GM23338 (cell line): ENCODE measurements at regions not wholly inside any gene's neighbourhood (a gene's known extent, or its start where the extent isn't known, plus 50 kb on each side); places are given as distances from the start of the nearest gene placed in this dataset.

Experiments used
- ATAC-seq: fragments of 200-7000 bp; cut with Tn5 transposase; 3 replicates; pipeline ENCODE4 v1.9.1; 2020
- DNase-seq: peaks from one replicate; pipeline ENCODE4 v3.0.0-alpha.2; 2015; ENCODE audit warnings: low spot score
- H2AFZ ChIP-seq: fragments of 200-600 bp; sonication (generic); 2 replicates; pipeline ENCODE4 v1.8.0; 2016; ENCODE audit warnings: antibody characterized with exemption, mild to moderate bottlenecking, moderate library complexity
- H3F3A ChIP-seq: fragments of 200-600 bp; sonication (generic); replicated peaks from 2 replicates; pipeline ENCODE4 v1.8.0; 2017; ENCODE audit warnings: antibody characterized with exemption, mixed run types, low read depth
- H3K27ac ChIP-seq: fragments of 200-600 bp; sonication (generic); 2 replicates; pipeline ENCODE4 v1.6.1; 2016; ENCODE audit warnings: low read depth
- H3K27me3 ChIP-seq: fragments of 200-600 bp; sonication (generic); 2 replicates; pipeline ENCODE4 v1.8.0; 2016; ENCODE audit warnings: mild to moderate bottlenecking, mixed run types, moderate library complexity; ENCODE audit not compliant: insufficient read depth
- H3K36me3 ChIP-seq: fragments of 200-600 bp; sonication (generic); 2 replicates; pipeline ENCODE4 v1.8.0; 2016; ENCODE audit warnings: mild to moderate bottlenecking; ENCODE audit not compliant: insufficient read depth
- H3K4me1 ChIP-seq: fragments of 200-600 bp; sonication (generic); 2 replicates; pipeline ENCODE4 v1.8.0; 2016; ENCODE audit warnings: mild to moderate bottlenecking, moderate library complexity; ENCODE audit not compliant: insufficient read depth
- H3K4me2 ChIP-seq: fragments of 200-600 bp; sonication (generic); 2 replicates; pipeline ENCODE4 v1.7.1; 2017; ENCODE audit warnings: mixed run types
- H3K4me3 ChIP-seq: fragments of 200-600 bp; sonication (generic); 2 replicates; pipeline ENCODE4 v1.6.1; 2016; ENCODE audit warnings: mixed run types
- H3K79me2 ChIP-seq: fragments of 200-600 bp; sonication (generic); replicated peaks from 2 replicates; pipeline ENCODE4 v1.8.0; 2017; ENCODE audit warnings: mild to moderate bottlenecking; ENCODE audit not compliant: insufficient read depth
- H3K9me2 ChIP-seq: fragments of 200-600 bp; sonication (generic); 2 replicates; pipeline ENCODE4 v1.8.0; 2017; ENCODE audit not compliant: insufficient read depth
- H4K20me1 ChIP-seq: fragments of 200-600 bp; sonication (generic); replicated peaks from 2 replicates; pipeline ENCODE4 v1.8.0; 2017; ENCODE audit warnings: mild to moderate bottlenecking; ENCODE audit not compliant: insufficient read depth
- H3K27ac Mint-ChIP-seq: 2 replicates; pipeline ENCODE4 v1.8.0; 2020; ENCODE audit warnings: inconsistent platforms, mild to moderate bottlenecking, moderate library complexity, mixed read lengths
- H3K27me3 Mint-ChIP-seq: 3 replicates; pipeline ENCODE4 v1.8.0; 2022; ENCODE audit warnings: low read depth, mild to moderate bottlenecking, moderate library complexity, mixed read lengths, inconsistent platforms; ENCODE audit not compliant: insufficient read depth, poor library complexity
- H3K36me3 Mint-ChIP-seq: 3 replicates; pipeline ENCODE4 v1.8.0; 2021; ENCODE audit warnings: low read depth, mild to moderate bottlenecking, inconsistent platforms, moderate library complexity, mixed read lengths
- H3K4me1 Mint-ChIP-seq: 3 replicates; pipeline ENCODE4 v1.8.0; 2020; ENCODE audit warnings: mild to moderate bottlenecking, inconsistent platforms, mixed read lengths
- H3K4me3 Mint-ChIP-seq: 3 replicates; pipeline ENCODE4 v1.8.0; 2021; ENCODE audit warnings: moderate library complexity, mild to moderate bottlenecking, inconsistent platforms, mixed read lengths
- H3K9me3 Mint-ChIP-seq: 3 replicates; pipeline ENCODE4 v1.8.0; 2020; ENCODE audit warnings: moderate library complexity, mild to moderate bottlenecking, inconsistent platforms, mixed read lengths
- CREB1 ChIP-seq: fragments of 250-450 bp; sonication (Bioruptor Pico); IDR thresholded peaks from 2 replicates; pipeline ENCODE4 v1.5.0; 2020; ENCODE audit warnings: low read depth, mild to moderate bottlenecking, moderate library complexity
- EZH2 ChIP-seq: fragments of 200-600 bp; sonication (generic); IDR thresholded peaks from one replicate; pipeline ENCODE4 v1.8.0; 2017; ENCODE audit warnings: antibody characterized with exemption, mild to moderate bottlenecking, low read depth; ENCODE audit not compliant: unreplicated experiment
- EZH2phosphoT487 ChIP-seq: fragments of 200-600 bp; sonication (generic); IDR thresholded peaks from one replicate; pipeline ENCODE4 v1.8.1; 2018; ENCODE audit warnings: antibody characterized with exemption; ENCODE audit not compliant: unreplicated experiment
- JUNB ChIP-seq: IDR thresholded peaks from one replicate; pipeline ENCODE4 v1.6.1; 2016; ENCODE audit warnings: antibody characterized with exemption; ENCODE audit not compliant: unreplicated experiment
- NANOG ChIP-seq: IDR thresholded peaks from 2 replicates; pipeline ENCODE4 v1.6.1; 2016; ENCODE audit warnings: antibody characterized with exemption, borderline replicate concordance
- POLR2AphosphoS5 ChIP-seq: IDR thresholded peaks from 2 replicates; pipeline ENCODE4 v1.6.1; 2016; ENCODE audit warnings: antibody characterized with exemption, low read depth
- STAT1 ChIP-seq: IDR thresholded peaks from one replicate; pipeline ENCODE4 v1.6.1; 2016; ENCODE audit warnings: antibody characterized with exemption; ENCODE audit not compliant: unreplicated experiment
- ZNF114 ChIP-seq: fragments of 250-450 bp; sonication (Bioruptor Pico); IDR thresholded peaks from 2 replicates; pipeline ENCODE4 v1.5.0; 2020; ENCODE audit warnings: mild to moderate bottlenecking, moderate library complexity
- ZNF331 ChIP-seq: fragments of 250-450 bp; sonication (Bioruptor Pico); IDR thresholded peaks from 2 replicates; pipeline ENCODE4 v1.5.0; 2020; ENCODE audit warnings: low read depth, mild to moderate bottlenecking, moderate library complexity
- ZNF462 ChIP-seq: fragments of 250-450 bp; sonication (Bioruptor Pico); IDR thresholded peaks from 2 replicates; pipeline ENCODE4 v1.5.0; 2020; ENCODE audit warnings: mild to moderate bottlenecking, moderate library complexity
- TF ChIP-seq, protein P1 (sequence below): IDR thresholded peaks from 2 replicates; pipeline ENCODE4 v1.6.1; 2016; ENCODE audit warnings: antibody characterized with exemption

GRCh38 chr1:58064166-58064565 lies 482.4 kb downstream of the OMA1 start (continued):
- TF ChIP-seq ZNF462 (CRISPR knock-in tag) (no peak), ZNF114 (CRISPR knock-in tag) (no peak)

DNA sequence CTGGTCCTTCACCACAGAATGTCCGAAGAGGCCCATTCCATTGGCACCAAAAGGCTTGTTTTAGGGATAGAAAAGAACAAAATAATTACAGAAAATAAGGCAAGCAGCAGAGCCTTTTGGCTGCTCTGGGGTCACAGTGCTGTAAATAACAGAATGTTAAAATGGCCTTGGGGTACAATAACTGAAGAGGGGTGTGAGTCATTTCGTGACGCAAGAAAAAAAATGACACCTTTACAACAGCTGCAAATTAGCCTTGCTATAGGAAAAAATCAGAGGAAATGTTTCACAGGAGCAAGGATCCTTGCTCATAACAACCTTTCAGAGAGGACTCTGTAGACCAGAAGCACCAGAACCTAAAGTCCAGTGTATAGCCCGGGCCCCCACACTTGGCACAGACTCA lies 483.4 kb downstream of the OMA1 start:
- peaks cover 21% of the 10 kb centered on the region for H3K4me1 Mint-ChIP-seq
- Histone ChIP-seq H3K4me2 (no peak overlapping the region), H3K79me2 (no peaks in the 10 kb centered on the region), H3K9me2 (no peaks in the 10 kb centered on the region), H3K4me1 (peaks cover 12% of the 10 kb centered on the region; the same call in 1 of the 2 replicates), H3K36me3 (no peaks in the 10 kb centered on the region), H3K4me3 (no peak overlapping the region), H4K20me1 (no peaks in the 10 kb centered on the region), H3K27ac (no peak overlapping the region), H3K27me3 (no peaks in the 10 kb centered on the region), H3F3A (0 out of 2 replicates have a peak, but pooled peaks cover 3% of the 10 kb centered on the region), H2AFZ (no peak overlapping the region)
- H3K9me3 Mint-ChIP-seq: no peaks in the 10 kb centered on the region
- H3K27me3 Mint-ChIP-seq: peaks cover 14% of the 10 kb centered on the region
- ATAC-seq: no peak
- H3K27ac Mint-ChIP-seq: no peak overlapping the region
- no peak overlapping the region for H3K4me3 Mint-ChIP-seq
- DNase-seq: no peak
- H3K36me3 Mint-ChIP-seq: no peaks in the 10 kb centered on the region
- TF ChIP-seq, protein P1, sequence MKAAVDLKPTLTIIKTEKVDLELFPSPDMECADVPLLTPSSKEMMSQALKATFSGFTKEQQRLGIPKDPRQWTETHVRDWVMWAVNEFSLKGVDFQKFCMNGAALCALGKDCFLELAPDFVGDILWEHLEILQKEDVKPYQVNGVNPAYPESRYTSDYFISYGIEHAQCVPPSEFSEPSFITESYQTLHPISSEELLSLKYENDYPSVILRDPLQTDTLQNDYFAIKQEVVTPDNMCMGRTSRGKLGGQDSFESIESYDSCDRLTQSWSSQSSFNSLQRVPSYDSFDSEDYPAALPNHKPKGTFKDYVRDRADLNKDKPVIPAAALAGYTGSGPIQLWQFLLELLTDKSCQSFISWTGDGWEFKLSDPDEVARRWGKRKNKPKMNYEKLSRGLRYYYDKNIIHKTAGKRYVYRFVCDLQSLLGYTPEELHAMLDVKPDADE: no peak
- no peak for TF ChIP-seq ZNF331 (CRISPR knock-in tag)
- TF ChIP-seq POLR2AphosphoS5: no peak
- no peak for TF ChIP-seq EZH2phosphoT487
- no peak for TF ChIP-seq JUNB
- TF ChIP-seq EZH2: no peak
- no peak for TF ChIP-seq CREB1 (CRISPR knock-in tag)
- TF ChIP-seq NANOG: no peak
- no peak for TF ChIP-seq STAT1
